Neural crest cell (in vitro differentiated cells): ENCODE measurements at regions not wholly inside any gene's neighbourhood (a gene's known extent, or its start where the extent isn't known, plus 50 kb on each side); places are given as distances from the start of the nearest gene placed in this dataset.

Experiments used
- DNase-seq: peaks from one replicate; pipeline ENCODE4 v3.0.0; 2021; ENCODE audit warnings: low read depth, mixed read lengths, low spot score
- H3K27ac Mint-ChIP-seq: one replicate; pipeline ENCODE4 v1.8.0; 2021; ENCODE audit warnings: mild to moderate bottlenecking, mixed read lengths; ENCODE audit not compliant: unreplicated experiment
- H3K27me3 Mint-ChIP-seq: 2 replicates; pipeline ENCODE4 v1.8.0; 2021; ENCODE audit warnings: low read depth, mild to moderate bottlenecking, mixed read lengths
- H3K36me3 Mint-ChIP-seq: 2 replicates; pipeline ENCODE4 v1.8.0; 2021; ENCODE audit warnings: low read depth, mild to moderate bottlenecking, mixed read lengths
- H3K4me1 Mint-ChIP-seq: 2 replicates; pipeline ENCODE4 v1.8.0; 2021; ENCODE audit warnings: mixed read lengths
- H3K4me3 Mint-ChIP-seq: one replicate; pipeline ENCODE4 v1.8.0; 2021; ENCODE audit warnings: mild to moderate bottlenecking, mixed read lengths
- H3K9me3 Mint-ChIP-seq: 2 replicates; pipeline ENCODE4 v1.8.0; 2021; ENCODE audit warnings: mixed read lengths
- CTCF ChIP-seq: fragments of 200-600 bp; sonication (generic); conservative IDR thresholded peaks from 2 replicates; pipeline ENCODE4 v1.5.0; 2021; ENCODE audit warnings: antibody characterized with exemption, mild to moderate bottlenecking

GRCh38 chr5:167723254-167723871, 568.1 kb upstream of the WWC1 start:
- Mint-ChIP-seq H3K27me3 (no peaks in the 10 kb centered on the region), H3K36me3 (no peaks in the 10 kb centered on the region), H3K9me3 (no peaks in the 10 kb centered on the region), H3K27ac (no peak overlapping the region), H3K4me3 (no peak overlapping the region), H3K4me1 (peaks cover 12% of the 10 kb centered on the region)
- DNase-seq, result peak; percentile 73
- peak; percentile 95 for TF ChIP-seq CTCF

GRCh38 chr5:167725264-167725663, 566.2 kb upstream of the WWC1 start:
- DNase-seq, result no peak
- Mint-ChIP-seq H3K4me1 (peaks cover 12% of the 10 kb centered on the region), H3K9me3 (no peaks in the 10 kb centered on the region), H3K36me3 (no peaks in the 10 kb centered on the region), H3K4me3 (no peak overlapping the region), H3K27ac (no peak overlapping the region), H3K27me3 (no peaks in the 10 kb centered on the region)
- no peak for TF ChIP-seq CTCF

- no peak overlapping the region for H3K27ac Mint-ChIP-seq
- H3K9me3 Mint-ChIP-seq, result no peaks in the 10 kb centered on the region
- TF ChIP-seq CTCF, result no peak
Measured at GRCh38 chr5:167725741-167726140, 565.7 kb upstream of the WWC1 start.

GRCh38 chr5:167726642-167727041, 564.8 kb upstream of the WWC1 start:
- no peaks in the 10 kb centered on the region for H3K9me3 Mint-ChIP-seq
- H3K36me3 Mint-ChIP-seq, result no peaks in the 10 kb centered on the region
- no peak for DNase-seq
- H3K4me3 Mint-ChIP-seq, result no peak overlapping the region
- no peaks in the 10 kb centered on the region for H3K27me3 Mint-ChIP-seq
- H3K27ac Mint-ChIP-seq, result no peak overlapping the region
- no peak for TF ChIP-seq CTCF
- H3K4me1 Mint-ChIP-seq, result peaks cover 12% of the 10 kb centered on the region

More at GRCh38 chr5:167725741-167726140, 565.7 kb upstream of the WWC1 start:
- H3K36me3 Mint-ChIP-seq, result no peaks in the 10 kb centered on the region
- no peak overlapping the region for H3K4me3 Mint-ChIP-seq
- peaks cover 12% of the 10 kb centered on the region for H3K4me1 Mint-ChIP-seq
- no peak for DNase-seq
- no peaks in the 10 kb centered on the region for H3K27me3 Mint-ChIP-seq

DNA sequence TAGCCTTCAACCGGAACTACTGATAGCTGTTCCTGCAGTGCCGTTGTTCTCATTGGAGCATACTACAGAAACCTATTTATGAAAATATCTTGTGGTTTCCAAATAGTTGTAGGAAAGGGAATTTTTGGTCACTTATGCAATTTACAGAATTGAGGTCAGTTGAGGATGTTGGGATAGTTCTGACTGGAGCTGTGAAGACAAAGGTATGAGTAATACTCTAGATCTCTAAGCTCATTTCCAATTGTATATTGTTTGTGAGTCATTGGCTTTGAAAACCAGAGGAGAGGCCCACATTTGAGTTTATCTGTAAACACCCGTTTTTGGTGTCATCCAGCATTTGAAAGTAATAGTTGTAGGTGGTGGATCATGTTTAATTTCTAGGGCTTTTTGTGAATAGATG, 561.3 kb upstream of the WWC1 start:
- no peak for DNase-seq
- Mint-ChIP-seq H3K36me3 (no peaks in the 10 kb centered on the region), H3K27ac (no peak overlapping the region), H3K9me3 (no peaks in the 10 kb centered on the region), H3K4me1 (peaks cover 6% of the 10 kb centered on the region), H3K27me3 (no peaks in the 10 kb centered on the region), H3K4me3 (no peak overlapping the region)
- no peak for TF ChIP-seq CTCF
